ENCODE measurements at regions not wholly inside any gene's neighbourhood (a gene's known extent, or its start where the extent isn't known, plus 50 kb on each side); places are given as distances from the start of the nearest gene placed in this dataset.

DNA sequence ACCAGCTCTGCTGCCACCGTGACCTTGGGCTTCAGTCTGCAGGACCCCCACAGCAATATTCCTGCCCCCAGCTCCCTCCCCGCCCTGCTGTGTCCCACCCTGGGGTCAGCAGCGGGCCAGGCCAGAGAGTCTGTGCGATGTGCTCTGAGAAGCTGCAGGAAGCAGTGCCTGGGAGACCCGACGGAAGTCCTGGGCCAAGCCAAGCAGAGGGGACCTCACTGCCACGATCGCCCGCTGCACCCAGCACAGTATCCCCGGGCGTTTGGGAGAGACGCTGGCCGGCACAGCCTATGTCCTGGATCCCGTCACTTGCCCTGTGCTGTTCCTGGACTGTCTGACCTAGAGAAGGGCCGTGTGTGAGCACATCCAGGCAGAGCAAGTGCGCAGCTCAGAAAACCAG, 106.6 kb upstream of the TTC34 start:
- TF ChIP-seq, protein P1, sequence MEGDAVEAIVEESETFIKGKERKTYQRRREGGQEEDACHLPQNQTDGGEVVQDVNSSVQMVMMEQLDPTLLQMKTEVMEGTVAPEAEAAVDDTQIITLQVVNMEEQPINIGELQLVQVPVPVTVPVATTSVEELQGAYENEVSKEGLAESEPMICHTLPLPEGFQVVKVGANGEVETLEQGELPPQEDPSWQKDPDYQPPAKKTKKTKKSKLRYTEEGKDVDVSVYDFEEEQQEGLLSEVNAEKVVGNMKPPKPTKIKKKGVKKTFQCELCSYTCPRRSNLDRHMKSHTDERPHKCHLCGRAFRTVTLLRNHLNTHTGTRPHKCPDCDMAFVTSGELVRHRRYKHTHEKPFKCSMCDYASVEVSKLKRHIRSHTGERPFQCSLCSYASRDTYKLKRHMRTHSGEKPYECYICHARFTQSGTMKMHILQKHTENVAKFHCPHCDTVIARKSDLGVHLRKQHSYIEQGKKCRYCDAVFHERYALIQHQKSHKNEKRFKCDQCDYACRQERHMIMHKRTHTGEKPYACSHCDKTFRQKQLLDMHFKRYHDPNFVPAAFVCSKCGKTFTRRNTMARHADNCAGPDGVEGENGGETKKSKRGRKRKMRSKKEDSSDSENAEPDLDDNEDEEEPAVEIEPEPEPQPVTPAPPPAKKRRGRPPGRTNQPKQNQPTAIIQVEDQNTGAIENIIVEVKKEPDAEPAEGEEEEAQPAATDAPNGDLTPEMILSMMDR (conservative IDR thresholded peaks at IDR 0.05), result no peak
- TF ChIP-seq EZH2 (IDR thresholded peaks at IDR 0.05; ENCODE audit: low read depth), result no peak

Measured in PC-9 (cell line).